Activated CD4-positive, alpha-beta memory T cell treated with anti-CD3 and anti-CD28 coated beads for 36 hours (primary cell): ENCODE measurements at regions not wholly inside any gene's neighbourhood (a gene's known extent, or its start where the extent isn't known, plus 50 kb on each side); places are given as distances from the start of the nearest gene placed in this dataset.

Experiments
- CTCF ChIA-PET: fragments of 350-600 bp; sonication (Branson Sonifier 250); formaldehyde crosslinking; loops from one replicate; lab custom pipeline; 2021; ENCODE audit warnings: antibody characterized with exemption, inconsistent platforms; lab: Charles Lee
- POLR2A ChIA-PET: fragments of 350-600 bp; sonication (Branson Sonifier 250); formaldehyde crosslinking; loops from one replicate; lab custom pipeline; 2021; ENCODE audit warnings: antibody characterized with exemption; lab: Charles Lee
- DNase-seq: peaks from one replicate; pipeline ENCODE4 v3.0.0-alpha.2; 2020
- H3K27ac Mint-ChIP-seq: one replicate; pipeline ENCODE4 v1.8.0; 2021; ENCODE audit warnings: mixed read lengths
- H3K27me3 Mint-ChIP-seq: one replicate; pipeline ENCODE4 v1.8.0; 2021; ENCODE audit warnings: mixed read lengths
- H3K36me3 Mint-ChIP-seq: one replicate; pipeline ENCODE4 v1.8.0; 2021; ENCODE audit warnings: mixed read lengths
- H3K4me1 Mint-ChIP-seq: one replicate; pipeline ENCODE4 v1.8.0; 2021; ENCODE audit warnings: low read depth, mixed read lengths
- H3K4me3 Mint-ChIP-seq: one replicate; pipeline ENCODE4 v1.8.0; 2021; ENCODE audit warnings: mild to moderate bottlenecking, mixed read lengths
- H3K9me3 Mint-ChIP-seq: one replicate; pipeline ENCODE4 v1.8.0; 2021; ENCODE audit warnings: mixed read lengths
- intact Hi-C: fragments of 100-400 bp; cut with micrococcal nuclease; formaldehyde crosslinking; loops from one replicate; pipeline ENCODE4 v1.15.1; 2023

DNA sequence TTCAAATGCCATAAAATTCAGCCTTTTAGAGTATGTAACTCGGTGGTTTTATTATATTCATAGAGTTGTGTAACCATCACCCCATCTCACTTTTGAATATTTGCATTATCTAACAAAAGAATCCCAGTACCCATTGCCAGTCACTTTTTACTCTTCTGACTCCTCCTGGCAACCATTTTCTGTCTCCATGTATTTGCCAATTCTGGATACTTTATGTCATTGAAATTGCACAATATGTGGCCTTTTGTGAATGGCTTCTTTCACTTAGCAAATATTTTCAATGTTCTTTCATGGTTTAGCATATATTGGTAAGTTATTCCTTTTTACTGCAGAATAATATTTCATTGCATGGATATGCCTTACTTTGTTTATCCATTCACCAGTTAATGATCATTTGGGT lies 79.9 kb downstream of the SLIT2 start:
- CTCF ChIA-PET: no interaction called here
- no peak overlapping the region for H3K4me3 Mint-ChIP-seq
- no peaks in the 10 kb centered on the region for H3K36me3 Mint-ChIP-seq

DNA sequence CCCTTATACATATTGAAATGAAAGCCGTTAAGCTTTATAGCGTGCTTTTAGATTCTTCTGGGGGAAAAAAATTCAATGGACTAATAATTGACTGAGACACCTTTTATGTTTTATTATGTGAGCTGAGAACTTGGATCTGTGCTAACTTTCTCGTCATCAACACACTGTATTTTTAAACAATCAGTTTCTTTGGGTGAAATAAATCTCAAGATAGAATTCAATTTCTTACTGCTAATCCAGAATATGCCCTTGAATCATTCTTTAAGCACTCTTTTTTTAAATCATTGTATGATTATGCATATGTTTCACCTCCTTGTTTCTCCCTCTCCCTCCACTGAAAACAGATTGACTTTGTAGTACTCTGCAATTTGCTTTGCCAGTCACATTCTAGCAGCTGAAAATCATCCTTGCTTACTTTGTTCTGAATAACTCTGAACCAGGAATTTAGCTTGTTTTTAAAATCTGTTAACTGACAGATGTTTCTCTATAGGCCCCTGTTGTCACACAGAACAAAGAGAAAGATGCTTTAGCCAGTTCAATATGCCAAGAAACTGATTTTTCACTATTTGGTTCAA lies 81.5 kb downstream of the SLIT2 start:
- Mint-ChIP-seq H3K9me3 (peaks cover 3% of the 10 kb centered on the region), H3K36me3 (no peaks in the 10 kb centered on the region), H3K4me1 (no peaks in the 10 kb centered on the region)

More for the DNA sequence above, 79.9 kb downstream of the SLIT2 start:
- Mint-ChIP-seq H3K4me1 (no peaks in the 10 kb centered on the region), H3K27ac (no peak overlapping the region), H3K9me3 (no peaks in the 10 kb centered on the region), H3K27me3 (peaks cover 2% of the 10 kb centered on the region)
- no peak for DNase-seq
- intact Hi-C loops: no loop called here
- POLR2A ChIA-PET: no interaction called here

DNA sequence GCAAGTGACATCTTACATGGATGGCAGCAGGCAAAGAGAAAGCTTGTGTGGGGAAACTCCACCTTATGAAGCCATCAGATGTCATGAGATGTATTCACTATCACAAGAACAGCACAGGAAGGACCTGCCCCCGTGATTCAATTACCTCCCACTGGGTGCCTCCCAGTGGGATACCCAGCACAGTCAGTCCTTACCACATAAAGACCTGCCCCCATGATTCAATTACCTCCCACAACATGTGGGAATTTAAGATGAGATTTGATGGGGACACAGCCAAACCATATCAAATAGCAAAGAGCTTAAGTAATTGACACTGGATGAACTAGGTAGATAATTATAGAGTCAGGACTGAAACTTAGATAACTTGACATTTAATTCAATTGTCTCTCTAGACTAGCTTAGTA lies 85.6 kb downstream of the SLIT2 start:
- H3K4me3 Mint-ChIP-seq: no peak overlapping the region
- no peaks in the 10 kb centered on the region for H3K4me1 Mint-ChIP-seq
- no peaks in the 10 kb centered on the region for H3K36me3 Mint-ChIP-seq
- no peak overlapping the region for H3K27ac Mint-ChIP-seq
- H3K9me3 Mint-ChIP-seq: peaks cover 3% of the 10 kb centered on the region
- POLR2A ChIA-PET: no interaction called here
- CTCF ChIA-PET: no interaction called here
- no peaks in the 10 kb centered on the region for H3K27me3 Mint-ChIP-seq
- no peak for DNase-seq
- intact Hi-C loops: no loop called here

More for the DNA sequence above, 81.5 kb downstream of the SLIT2 start:
- ChIA-PET POLR2A (no interaction called here), CTCF (no interaction called here)
- Mint-ChIP-seq H3K4me3 (no peak overlapping the region), H3K27ac (no peak overlapping the region), H3K27me3 (peaks cover 2% of the 10 kb centered on the region)
- intact Hi-C loops: no loop called here
- DNase-seq: no peak

DNA sequence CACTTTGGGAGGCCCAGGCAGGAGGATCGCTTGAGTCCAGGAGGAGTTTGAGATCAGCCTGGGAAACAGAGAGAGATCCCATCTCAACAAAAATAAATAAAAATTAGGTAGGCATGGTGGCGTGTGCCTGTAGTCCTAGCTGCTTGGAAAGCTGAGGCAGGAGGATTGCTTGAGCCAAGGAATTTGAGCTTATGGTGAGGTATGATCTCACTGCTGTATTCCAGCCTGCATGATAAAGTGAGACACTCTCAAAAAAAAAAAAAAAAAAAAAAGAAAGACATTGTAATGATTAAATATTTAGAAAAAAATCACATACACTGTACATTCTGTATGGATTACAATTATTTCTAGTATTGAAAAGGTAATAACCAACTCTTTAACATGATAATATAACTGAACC lies 87.1 kb downstream of the SLIT2 start:
- ChIA-PET CTCF (no interaction called here), POLR2A (no interaction called here)
- no peak overlapping the region for H3K27ac Mint-ChIP-seq
- no peaks in the 10 kb centered on the region for H3K27me3 Mint-ChIP-seq
- no peak for DNase-seq
- H3K9me3 Mint-ChIP-seq: peaks cover 8% of the 10 kb centered on the region
- H3K4me3 Mint-ChIP-seq: no peak overlapping the region
- intact Hi-C loops: no loop called here
- H3K36me3 Mint-ChIP-seq: no peaks in the 10 kb centered on the region
- H3K4me1 Mint-ChIP-seq: no peaks in the 10 kb centered on the region

DNA sequence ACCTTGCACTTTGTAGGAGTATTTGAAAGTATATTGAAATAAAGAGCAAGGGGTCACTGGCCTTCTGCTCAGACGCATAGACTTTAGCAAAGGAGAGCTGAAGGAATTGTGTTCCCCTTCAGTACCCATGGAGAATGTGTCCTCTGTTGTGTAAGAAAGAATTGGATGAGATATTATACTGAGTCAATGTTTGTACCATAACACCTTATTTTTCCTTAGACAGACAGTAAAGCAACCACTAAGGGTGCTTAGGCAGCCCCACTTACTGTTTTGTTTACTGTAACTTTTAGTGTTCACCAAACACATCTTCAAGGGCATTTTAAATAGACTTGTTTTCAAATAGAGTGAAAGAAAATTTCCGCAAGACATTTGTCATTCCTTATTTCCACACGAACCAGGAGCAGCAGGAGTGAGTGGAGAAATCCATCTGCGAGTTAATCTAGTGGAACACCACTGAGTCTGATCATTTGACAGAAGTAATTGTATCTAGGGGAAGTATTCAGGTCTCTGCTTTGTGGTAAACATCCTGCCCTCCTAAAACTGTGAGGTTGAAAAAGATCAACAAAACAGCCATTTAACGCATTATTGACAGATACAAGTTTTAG lies 89.5 kb downstream of the SLIT2 start:
- Mint-ChIP-seq H3K4me3 (no peak overlapping the region), H3K27me3 (no peaks in the 10 kb centered on the region), H3K36me3 (no peaks in the 10 kb centered on the region), H3K27ac (no peak overlapping the region), H3K4me1 (no peaks in the 10 kb centered on the region), H3K9me3 (peaks cover 8% of the 10 kb centered on the region)
- POLR2A ChIA-PET: no interaction called here
- CTCF ChIA-PET: no interaction called here
- intact Hi-C loops: no loop called here
- no peak for DNase-seq

DNA sequence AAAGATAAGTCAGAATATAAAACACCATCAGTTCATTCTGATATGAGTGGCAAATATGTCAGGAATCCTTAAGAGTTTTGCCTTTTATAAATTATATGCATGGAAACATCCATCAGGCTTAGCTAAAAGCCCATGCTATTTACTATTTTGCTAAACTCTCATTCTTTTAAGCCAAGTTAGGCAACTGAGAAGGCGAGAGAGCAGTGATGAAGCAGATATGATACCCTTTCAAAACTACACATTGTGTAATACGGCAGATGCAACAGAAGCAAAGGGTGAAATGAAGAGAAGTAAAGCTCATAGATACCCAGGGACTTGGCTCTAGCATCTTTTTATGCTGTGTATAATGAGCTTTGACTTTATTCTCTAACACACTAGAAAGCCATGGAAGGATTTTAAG lies 95.8 kb downstream of the SLIT2 start:
- CTCF ChIA-PET: no interaction called here
- Mint-ChIP-seq H3K9me3 (peaks cover 5% of the 10 kb centered on the region), H3K4me3 (no peak overlapping the region), H3K27me3 (no peaks in the 10 kb centered on the region), H3K36me3 (no peaks in the 10 kb centered on the region), H3K27ac (no peak overlapping the region), H3K4me1 (no peaks in the 10 kb centered on the region)
- no peak for DNase-seq
- POLR2A ChIA-PET: no interaction called here
- intact Hi-C loops: no loop called here

DNA sequence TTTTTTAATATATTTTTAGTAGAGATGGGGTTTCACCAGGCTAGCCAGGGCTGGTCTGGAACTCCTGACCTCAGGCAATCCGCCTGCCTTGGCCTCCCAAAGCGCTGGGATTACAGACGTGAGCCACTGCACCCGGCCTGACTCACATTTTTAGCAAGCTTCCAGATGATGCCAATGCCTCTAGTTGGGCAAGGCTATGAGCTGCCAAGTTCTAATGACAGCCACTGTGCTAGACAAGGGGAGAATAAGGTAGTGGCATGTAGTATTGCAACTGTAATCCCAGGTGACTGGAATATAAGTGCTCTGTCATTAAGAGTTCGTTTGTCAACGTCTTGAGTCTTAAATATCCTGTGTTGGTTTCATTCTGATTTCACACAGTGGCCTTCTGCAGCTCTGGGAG lies 96.7 kb downstream of the SLIT2 start:
- Mint-ChIP-seq H3K9me3 (no peaks in the 10 kb centered on the region), H3K4me1 (no peaks in the 10 kb centered on the region)
- intact Hi-C loops: no loop called here

DNA sequence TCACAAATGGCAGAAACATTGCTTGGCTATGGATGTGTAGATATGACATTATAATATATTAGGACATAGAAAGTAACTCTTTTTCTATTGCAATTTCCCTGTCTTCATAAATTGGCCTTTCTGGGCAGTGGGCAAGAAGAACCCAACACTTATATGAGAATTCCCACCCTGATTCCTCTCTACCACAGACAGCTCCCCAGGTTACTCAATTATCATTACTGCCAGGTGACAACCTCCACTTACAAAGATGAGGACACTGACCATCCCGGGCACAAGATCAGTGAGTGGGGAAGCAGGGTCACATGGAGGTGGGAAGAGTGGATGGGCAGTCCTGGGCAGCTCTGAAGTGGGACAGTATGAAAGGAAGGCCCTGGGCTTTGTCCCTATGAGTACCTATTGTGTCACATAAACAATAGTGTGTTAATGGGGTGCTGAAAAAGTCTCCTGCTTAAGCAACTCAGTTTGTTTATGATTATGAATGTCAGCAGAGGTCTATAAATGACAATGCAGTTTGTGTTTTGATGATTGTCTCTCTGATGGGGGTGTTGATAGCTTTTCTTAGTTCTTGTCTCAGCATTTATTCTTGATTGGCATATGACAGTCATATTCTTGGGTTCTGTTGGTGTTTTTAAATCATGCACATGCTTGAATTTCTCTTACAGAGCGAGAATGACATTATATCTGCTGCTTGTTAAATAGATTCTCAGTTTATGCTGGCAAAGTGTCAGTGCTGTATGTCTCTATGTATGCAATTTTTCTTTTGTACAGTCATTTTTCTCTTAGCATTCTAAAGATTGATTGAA lies 99.9 kb downstream of the SLIT2 start:
- H3K4me1 Mint-ChIP-seq: no peaks in the 10 kb centered on the region
- H3K9me3 Mint-ChIP-seq: no peaks in the 10 kb centered on the region
- H3K27me3 Mint-ChIP-seq: no peaks in the 10 kb centered on the region

More for the DNA sequence above, 96.7 kb downstream of the SLIT2 start:
- H3K4me3 Mint-ChIP-seq: no peak overlapping the region
- H3K36me3 Mint-ChIP-seq: no peaks in the 10 kb centered on the region
- no peaks in the 10 kb centered on the region for H3K27me3 Mint-ChIP-seq
- ChIA-PET CTCF (no interaction called here), POLR2A (no interaction called here)
- no peak overlapping the region for H3K27ac Mint-ChIP-seq
- DNase-seq: no peak

DNA sequence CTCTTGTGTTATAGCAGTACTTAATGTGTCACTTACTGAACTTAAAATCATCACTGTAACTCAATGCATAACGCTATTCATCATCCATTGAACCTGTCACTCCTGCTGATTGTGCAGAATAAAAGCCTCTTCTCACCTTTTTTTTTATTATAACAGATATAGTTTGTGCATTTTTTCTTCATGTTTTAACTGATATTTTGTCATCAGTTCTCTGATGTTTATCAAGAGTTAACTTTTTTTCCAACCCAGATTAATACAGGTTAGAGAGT lies 100.4 kb downstream of the SLIT2 start:
- no peaks in the 10 kb centered on the region for H3K36me3 Mint-ChIP-seq
- POLR2A ChIA-PET: no interaction called here
- no peak for DNase-seq
- no peak overlapping the region for H3K27ac Mint-ChIP-seq
- CTCF ChIA-PET: no interaction called here
- intact Hi-C loops: no loop called here
- H3K4me1 Mint-ChIP-seq: no peaks in the 10 kb centered on the region
- H3K27me3 Mint-ChIP-seq: no peaks in the 10 kb centered on the region
- no peaks in the 10 kb centered on the region for H3K9me3 Mint-ChIP-seq
- H3K4me3 Mint-ChIP-seq: no peak overlapping the region

More for the DNA sequence above, 99.9 kb downstream of the SLIT2 start:
- intact Hi-C loops: no loop called here
- CTCF ChIA-PET: no interaction called here
- Mint-ChIP-seq H3K4me3 (no peak overlapping the region), H3K27ac (no peak overlapping the region), H3K36me3 (no peaks in the 10 kb centered on the region)
- no peak for DNase-seq
- POLR2A ChIA-PET: no interaction called here

DNA sequence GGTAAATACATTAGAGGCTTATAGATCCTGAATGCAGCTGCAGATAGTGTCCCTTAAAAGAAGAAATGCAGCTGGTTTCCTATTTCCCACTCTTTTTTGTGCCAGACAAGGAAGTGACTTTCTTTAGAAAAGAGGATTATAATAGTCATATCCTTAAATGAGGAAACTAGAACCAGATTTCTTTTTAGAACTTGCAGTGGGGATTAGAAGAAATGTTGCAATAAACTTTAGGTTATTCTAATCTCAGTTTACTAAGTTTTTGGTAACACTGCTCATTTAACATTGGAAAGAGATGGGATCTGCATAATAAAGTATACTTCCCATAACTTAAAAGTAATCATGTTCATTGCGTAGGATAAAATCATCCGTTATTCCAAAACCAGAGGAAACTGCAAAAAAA lies 101.9 kb downstream of the SLIT2 start:
- Mint-ChIP-seq H3K27me3 (no peaks in the 10 kb centered on the region), H3K36me3 (no peaks in the 10 kb centered on the region), H3K27ac (no peak overlapping the region), H3K4me1 (no peaks in the 10 kb centered on the region), H3K9me3 (no peaks in the 10 kb centered on the region), H3K4me3 (no peak overlapping the region)
- no peak for DNase-seq
- ChIA-PET POLR2A (no interaction called here), CTCF (interaction anchor here (0.6 kb wide), 1 partner anchor 898 kb away, joined by 5 read pairs; no protein-coding TSS in a partner anchor)
- intact Hi-C loops: no loop called here

DNA sequence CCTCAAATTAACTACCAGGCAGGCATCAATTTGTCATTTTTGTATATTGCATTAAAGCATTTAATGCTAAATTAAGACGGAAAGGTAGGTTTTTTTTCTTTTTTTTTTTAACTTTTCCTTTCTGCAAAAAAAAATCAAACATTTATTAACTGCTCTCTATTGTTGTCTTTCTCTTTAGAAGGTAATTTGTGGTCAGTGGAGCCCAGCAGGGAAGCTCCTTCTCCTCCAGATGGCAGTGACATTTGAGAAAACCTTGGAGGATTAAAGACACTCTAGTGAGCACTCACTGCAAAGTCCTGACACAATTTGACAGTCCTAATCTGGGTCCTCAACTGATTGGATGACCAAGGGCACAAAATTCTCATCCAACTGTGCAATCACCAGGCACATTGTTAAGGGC lies 102.4 kb downstream of the SLIT2 start:
- H3K4me3 Mint-ChIP-seq: no peak overlapping the region
- intact Hi-C loops: no loop called here
- H3K9me3 Mint-ChIP-seq: no peaks in the 10 kb centered on the region
- H3K27me3 Mint-ChIP-seq: no peaks in the 10 kb centered on the region
- CTCF ChIA-PET: no interaction called here
- POLR2A ChIA-PET: no interaction called here
- H3K36me3 Mint-ChIP-seq: no peaks in the 10 kb centered on the region
- H3K27ac Mint-ChIP-seq: no peak overlapping the region
- DNase-seq: no peak
- no peaks in the 10 kb centered on the region for H3K4me1 Mint-ChIP-seq

DNA sequence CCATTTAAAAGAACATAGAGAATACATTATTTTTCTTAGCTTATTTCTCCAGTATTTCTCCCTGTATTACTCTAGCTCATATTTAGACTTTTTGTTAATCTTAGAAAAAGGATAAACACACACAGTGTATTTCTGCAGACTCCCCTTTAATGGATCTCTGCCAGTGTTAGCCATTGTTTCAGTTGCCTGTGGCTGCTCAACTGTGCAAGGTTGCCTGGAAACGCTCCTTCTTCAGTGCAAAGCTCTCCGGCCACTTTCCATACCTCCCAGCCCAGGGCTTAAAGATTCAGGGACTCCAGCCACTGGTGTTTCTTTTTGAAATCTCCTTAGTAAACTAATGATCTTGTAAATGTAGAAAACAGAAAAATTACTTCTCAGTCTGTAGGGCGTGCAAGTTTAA lies 104.9 kb downstream of the SLIT2 start:
- CTCF ChIA-PET: no interaction called here
- H3K27me3 Mint-ChIP-seq: no peaks in the 10 kb centered on the region
- no peak overlapping the region for H3K27ac Mint-ChIP-seq
- POLR2A ChIA-PET: no interaction called here
- intact Hi-C loops: no loop called here
- no peak for DNase-seq
- H3K9me3 Mint-ChIP-seq: no peaks in the 10 kb centered on the region
- H3K4me1 Mint-ChIP-seq: no peaks in the 10 kb centered on the region
- no peak overlapping the region for H3K4me3 Mint-ChIP-seq
- H3K36me3 Mint-ChIP-seq: no peaks in the 10 kb centered on the region

DNA sequence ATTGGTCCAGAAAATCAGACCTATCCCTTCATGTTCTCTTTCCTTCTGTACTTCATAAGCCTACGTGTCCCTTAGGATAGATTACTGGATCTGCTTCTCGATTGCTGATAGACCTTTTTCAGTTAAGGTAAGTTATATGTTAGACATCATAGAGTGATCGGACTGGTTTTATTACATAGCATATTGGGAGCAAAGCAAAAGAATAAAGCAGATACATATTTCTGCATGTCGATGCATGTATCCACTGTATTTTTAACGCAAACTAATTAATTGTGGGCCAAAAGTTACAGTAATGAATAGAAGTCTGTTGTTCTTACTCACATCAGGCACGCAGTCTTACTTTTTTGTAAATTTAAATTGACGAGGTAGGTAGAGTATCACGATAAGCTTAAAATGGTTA lies 106.4 kb downstream of the SLIT2 start:
- H3K27ac Mint-ChIP-seq: no peak overlapping the region
- ChIA-PET CTCF (no interaction called here), POLR2A (no interaction called here)
- H3K4me3 Mint-ChIP-seq: no peak overlapping the region
- H3K27me3 Mint-ChIP-seq: no peaks in the 10 kb centered on the region
- intact Hi-C loops: no loop called here
- no peak for DNase-seq
- H3K36me3 Mint-ChIP-seq: no peaks in the 10 kb centered on the region
- H3K9me3 Mint-ChIP-seq: no peaks in the 10 kb centered on the region
- H3K4me1 Mint-ChIP-seq: no peaks in the 10 kb centered on the region
